ENCODE measurements at regions not wholly inside any gene's neighbourhood (a gene's known extent, or its start where the extent isn't known, plus 50 kb on each side); places are given as distances from the start of the nearest gene placed in this dataset.

GRCh38 chr1:96649301-96649700 lies 72.3 kb upstream of the PTBP2 start:
- TF ChIP-seq, protein P1, sequence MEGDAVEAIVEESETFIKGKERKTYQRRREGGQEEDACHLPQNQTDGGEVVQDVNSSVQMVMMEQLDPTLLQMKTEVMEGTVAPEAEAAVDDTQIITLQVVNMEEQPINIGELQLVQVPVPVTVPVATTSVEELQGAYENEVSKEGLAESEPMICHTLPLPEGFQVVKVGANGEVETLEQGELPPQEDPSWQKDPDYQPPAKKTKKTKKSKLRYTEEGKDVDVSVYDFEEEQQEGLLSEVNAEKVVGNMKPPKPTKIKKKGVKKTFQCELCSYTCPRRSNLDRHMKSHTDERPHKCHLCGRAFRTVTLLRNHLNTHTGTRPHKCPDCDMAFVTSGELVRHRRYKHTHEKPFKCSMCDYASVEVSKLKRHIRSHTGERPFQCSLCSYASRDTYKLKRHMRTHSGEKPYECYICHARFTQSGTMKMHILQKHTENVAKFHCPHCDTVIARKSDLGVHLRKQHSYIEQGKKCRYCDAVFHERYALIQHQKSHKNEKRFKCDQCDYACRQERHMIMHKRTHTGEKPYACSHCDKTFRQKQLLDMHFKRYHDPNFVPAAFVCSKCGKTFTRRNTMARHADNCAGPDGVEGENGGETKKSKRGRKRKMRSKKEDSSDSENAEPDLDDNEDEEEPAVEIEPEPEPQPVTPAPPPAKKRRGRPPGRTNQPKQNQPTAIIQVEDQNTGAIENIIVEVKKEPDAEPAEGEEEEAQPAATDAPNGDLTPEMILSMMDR (IDR thresholded peaks at IDR 0.05): no peak
- TF ChIP-seq POLR2A (IDR thresholded peaks at IDR 0.05): no peak
- no peak for TF ChIP-seq POLR2AphosphoS5 (IDR thresholded peaks at IDR 0.05)
